Ishikawa (cell line): ENCODE measurements at regions not wholly inside any gene's neighbourhood (a gene's known extent, or its start where the extent isn't known, plus 50 kb on each side); places are given as distances from the start of the nearest gene placed in this dataset.

ENCODE experiments used
- CEBPB ChIP-seq: IDR thresholded peaks from 2 replicates; pipeline ENCODE4 v1.6.1; 2012
- CREB1 ChIP-seq: IDR thresholded peaks from 2 replicates; pipeline ENCODE4 v1.6.1; 2012; ENCODE audit warnings: low read depth
- EP300 ChIP-seq: IDR thresholded peaks from 2 replicates; pipeline ENCODE4 v1.6.1; 2012; ENCODE audit warnings: borderline replicate concordance
- FOXM1 ChIP-seq: IDR thresholded peaks from 2 replicates; pipeline ENCODE4 v1.6.1; 2012; ENCODE audit warnings: low read depth, borderline replicate concordance
- NFIC ChIP-seq: IDR thresholded peaks from 2 replicates; pipeline ENCODE4 v1.6.1; 2012
- RAD21 ChIP-seq: IDR thresholded peaks from 2 replicates; pipeline ENCODE4 v1.6.1; 2012; ENCODE audit warnings: low read depth
- REST ChIP-seq: IDR thresholded peaks from 2 replicates; pipeline ENCODE4 v1.6.1; 2012; ENCODE audit warnings: low read depth, mild to moderate bottlenecking
- TAF1 ChIP-seq: IDR thresholded peaks from 2 replicates; pipeline ENCODE4 v1.6.1; 2012; ENCODE audit warnings: low read depth, mild to moderate bottlenecking
- TCF12 ChIP-seq: IDR thresholded peaks from 2 replicates; pipeline ENCODE4 v1.6.1; 2012; ENCODE audit warnings: low read depth
- TEAD4 ChIP-seq: IDR thresholded peaks from 2 replicates; pipeline ENCODE4 v1.6.1; 2012
- USF1 ChIP-seq: IDR thresholded peaks from 2 replicates; pipeline ENCODE4 v1.6.1; 2012
- YY1 ChIP-seq: IDR thresholded peaks from 2 replicates; pipeline ENCODE4 v1.6.1; 2012; ENCODE audit warnings: low read depth
- ZBTB7A ChIP-seq: IDR thresholded peaks from 2 replicates; pipeline ENCODE4 v1.6.1; 2012; ENCODE audit warnings: low read depth
- TF ChIP-seq, protein P1 (sequence below): IDR thresholded peaks from 2 replicates; pipeline ENCODE4 v1.6.1; 2012

DNA sequence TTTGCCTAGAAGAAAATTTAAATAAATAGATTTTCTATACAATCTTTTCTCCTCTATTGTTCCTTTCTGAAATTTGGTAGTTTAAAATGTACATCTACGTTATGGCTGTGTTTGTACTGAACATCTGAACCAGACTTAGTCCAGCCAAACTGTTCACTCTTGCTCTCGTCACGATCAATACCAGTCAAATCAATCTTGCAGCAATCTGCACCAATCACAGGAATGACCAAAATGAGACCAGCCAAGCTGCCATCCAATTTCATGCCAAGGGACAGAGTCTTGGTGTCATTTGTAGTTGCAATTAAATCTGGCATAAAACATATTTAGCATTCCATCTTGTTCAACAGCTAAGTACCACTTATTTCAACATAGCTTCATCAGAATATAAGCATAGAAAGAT lies 156.6 kb downstream of the IRS2 start:
- TF ChIP-seq YY1 (no peak), REST (no peak), CEBPB (no peak), TCF12 (no peak), FOXM1 (no peak), TAF1 (no peak), USF1 (no peak), RAD21 (no peak), NFIC (no peak), EP300 (no peak), ZBTB7A (no peak), CREB1 (no peak), TEAD4 (no peak)
- TF ChIP-seq, protein P1, sequence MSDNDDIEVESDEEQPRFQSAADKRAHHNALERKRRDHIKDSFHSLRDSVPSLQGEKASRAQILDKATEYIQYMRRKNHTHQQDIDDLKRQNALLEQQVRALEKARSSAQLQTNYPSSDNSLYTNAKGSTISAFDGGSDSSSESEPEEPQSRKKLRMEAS = no peak
